CD4-positive, alpha-beta T cell (primary cell): ENCODE measurements at regions not wholly inside any gene's neighbourhood (a gene's known extent, or its start where the extent isn't known, plus 50 kb on each side); places are given as distances from the start of the nearest gene placed in this dataset.

Experiments used
- ATAC-seq: fragments of 200-7000 bp; cut with Tn5 transposase; one replicate; pipeline ENCODE4 v1.10.0; 2022; ENCODE audit warnings: mild to moderate bottlenecking; ENCODE audit not compliant: poor library complexity
- CTCF ChIA-PET: fragments of 350-600 bp; sonication (Branson Sonifier 250); formaldehyde crosslinking; loops from one replicate; lab custom pipeline; 2021; ENCODE audit warnings: antibody characterized with exemption, inconsistent platforms; lab: Charles Lee
- POLR2A ChIA-PET: fragments of 350-600 bp; sonication (Branson Sonifier 250); formaldehyde crosslinking; loops from one replicate; lab custom pipeline; 2021; ENCODE audit warnings: antibody characterized with exemption, inconsistent platforms; lab: Charles Lee
- DNase-seq, 14 experiments: peaks; one replicate each; pipeline ENCODE4 v3.0.0-alpha.2; 2013 to 2020; ENCODE audit warnings: mixed read lengths in 2 of 14
- H3K27ac ChIP-seq, 2 donors: one replicate each; pipeline versions ENCODE4 v1.5.1 to v1.7.0; 2013; ENCODE audit warnings: low read length in 2 of 2, low read depth in 1 of 2, mild to moderate bottlenecking in 1 of 2
- H3K27me3 ChIP-seq, 2 experiments: 1 replicate in 1 of 2; 2 replicates in 1 of 2; pipeline versions ENCODE4 v1.6.1 to v1.7.0; 2013; ENCODE audit warnings: low read length in 2 of 2, control low read depth in 1 of 2, mild to moderate bottlenecking in 1 of 2, moderate library complexity in 1 of 2; ENCODE audit not compliant: insufficient read depth in 2 of 2, control insufficient read depth in 1 of 2
- H3K36me3 ChIP-seq: one replicate; pipeline ENCODE4 v1.6.1; 2013; ENCODE audit warnings: low read length, control low read depth; ENCODE audit not compliant: insufficient read depth
- H3K4me1 ChIP-seq: one replicate; pipeline ENCODE4 v1.6.1; 2013; ENCODE audit warnings: low read length, control low read depth; ENCODE audit not compliant: insufficient read depth
- H3K4me3 ChIP-seq: one replicate; pipeline ENCODE4 v1.5.1; 2013; ENCODE audit warnings: mild to moderate bottlenecking, low read length, moderate library complexity
- H3K9me3 ChIP-seq, 2 experiments: 1 replicate in 1 of 2; 2 replicates in 1 of 2; pipeline versions ENCODE4 v1.6.1 to v1.7.0; 2013; ENCODE audit warnings: low read length in 2 of 2, mild to moderate bottlenecking in 2 of 2, control low read depth in 1 of 2, moderate library complexity in 1 of 2; ENCODE audit not compliant: control insufficient read depth in 1 of 2, insufficient read depth in 1 of 2
- H3K27ac Mint-ChIP-seq: one replicate; pipeline ENCODE4 v1.8.0; 2020; ENCODE audit warnings: mixed read lengths
- H3K27me3 Mint-ChIP-seq: one replicate; pipeline ENCODE4 v1.8.0; 2021; ENCODE audit warnings: mixed read lengths
- H3K36me3 Mint-ChIP-seq: one replicate; pipeline ENCODE4 v1.8.0; 2021; ENCODE audit warnings: low read depth, mixed read lengths
- H3K4me1 Mint-ChIP-seq: one replicate; pipeline ENCODE4 v1.8.0; 2021; ENCODE audit warnings: low read depth, mixed read lengths
- H3K4me3 Mint-ChIP-seq: one replicate; pipeline ENCODE4 v1.8.0; 2020; ENCODE audit warnings: mild to moderate bottlenecking, mixed read lengths
- H3K9me3 Mint-ChIP-seq: one replicate; pipeline ENCODE4 v1.8.0; 2020; ENCODE audit warnings: mixed read lengths
- intact Hi-C, 2 experiments: fragments of 100-400 bp; cut with DNase I in 1 of 2; cut with micrococcal nuclease in 1 of 2; formaldehyde crosslinking; loops; one replicate each; pipeline versions ENCODE4 v1.15.1 to v1.9.0; 2023 to 2025; cut with DNase I, micrococcal nuclease
- TF ChIP-seq, protein P1 (sequence below): fragments of 200-600 bp; IDR thresholded peaks from one replicate; pipeline ENCODE4 v1.8.0; 2022; ENCODE audit warnings: antibody characterized with exemption, mild to moderate bottlenecking

DNA sequence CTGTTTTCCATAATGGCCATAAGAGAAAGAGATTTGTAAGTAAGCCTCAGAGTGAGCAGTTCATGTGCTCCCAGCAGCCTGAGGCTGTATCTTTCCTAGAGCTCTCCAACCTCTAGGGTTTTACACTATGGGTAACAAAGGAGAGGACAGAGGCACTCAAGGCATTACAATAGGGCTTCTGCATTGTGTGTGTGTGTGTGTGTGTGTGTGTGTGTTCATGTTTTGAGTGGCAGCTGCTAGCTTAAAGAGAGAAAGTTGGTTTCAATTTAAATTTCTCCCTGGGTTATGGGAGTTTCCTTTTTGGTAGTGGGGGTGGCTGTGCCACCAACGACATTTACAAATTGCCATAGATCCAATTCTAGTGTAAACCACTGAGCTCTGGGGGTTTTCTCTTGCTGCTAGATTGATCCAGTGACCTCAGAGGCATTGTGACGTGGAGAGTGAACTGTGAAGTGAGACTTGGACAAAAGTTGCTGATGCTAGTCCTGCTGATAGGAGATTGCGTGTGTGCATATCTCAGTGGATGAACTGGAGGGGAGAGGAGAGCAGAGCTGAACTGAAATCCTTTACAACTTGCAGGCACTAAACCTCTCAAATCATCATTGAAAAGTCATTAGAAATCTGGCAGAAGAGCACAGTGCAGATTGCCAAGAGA lies 67.2 kb upstream of the OLFM4 start:
- H3K36me3 Mint-ChIP-seq: no peaks in the 10 kb centered on the region
- H3K4me3 ChIP-seq: no peak overlapping the region
- no peaks in the 10 kb centered on the region for H3K36me3 ChIP-seq
- TF ChIP-seq, protein P1, sequence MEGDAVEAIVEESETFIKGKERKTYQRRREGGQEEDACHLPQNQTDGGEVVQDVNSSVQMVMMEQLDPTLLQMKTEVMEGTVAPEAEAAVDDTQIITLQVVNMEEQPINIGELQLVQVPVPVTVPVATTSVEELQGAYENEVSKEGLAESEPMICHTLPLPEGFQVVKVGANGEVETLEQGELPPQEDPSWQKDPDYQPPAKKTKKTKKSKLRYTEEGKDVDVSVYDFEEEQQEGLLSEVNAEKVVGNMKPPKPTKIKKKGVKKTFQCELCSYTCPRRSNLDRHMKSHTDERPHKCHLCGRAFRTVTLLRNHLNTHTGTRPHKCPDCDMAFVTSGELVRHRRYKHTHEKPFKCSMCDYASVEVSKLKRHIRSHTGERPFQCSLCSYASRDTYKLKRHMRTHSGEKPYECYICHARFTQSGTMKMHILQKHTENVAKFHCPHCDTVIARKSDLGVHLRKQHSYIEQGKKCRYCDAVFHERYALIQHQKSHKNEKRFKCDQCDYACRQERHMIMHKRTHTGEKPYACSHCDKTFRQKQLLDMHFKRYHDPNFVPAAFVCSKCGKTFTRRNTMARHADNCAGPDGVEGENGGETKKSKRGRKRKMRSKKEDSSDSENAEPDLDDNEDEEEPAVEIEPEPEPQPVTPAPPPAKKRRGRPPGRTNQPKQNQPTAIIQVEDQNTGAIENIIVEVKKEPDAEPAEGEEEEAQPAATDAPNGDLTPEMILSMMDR: no peak
- H3K27me3 Mint-ChIP-seq: no peaks in the 10 kb centered on the region
- H3K4me3 Mint-ChIP-seq: no peak overlapping the region
- no peaks in the 10 kb centered on the region for H3K27me3 ChIP-seq
- ChIA-PET CTCF (no interaction called here), POLR2A (no interaction called here)
- DNase-seq (no peak), ATAC-seq (no peak)
- no peak overlapping the region for H3K27ac Mint-ChIP-seq
- H3K27ac ChIP-seq: no peak overlapping the region
- H3K9me3 ChIP-seq: no peaks in the 10 kb centered on the region
- no peaks in the 10 kb centered on the region for H3K4me1 ChIP-seq
- H3K9me3 Mint-ChIP-seq: no peaks in the 10 kb centered on the region
- H3K4me1 Mint-ChIP-seq: no peaks in the 10 kb centered on the region
- intact Hi-C loops: loop anchor here in 1 of 2 experiments (10.0 kb wide), 1 partner anchor 357 kb away; no protein-coding TSS in a partner anchor

DNA sequence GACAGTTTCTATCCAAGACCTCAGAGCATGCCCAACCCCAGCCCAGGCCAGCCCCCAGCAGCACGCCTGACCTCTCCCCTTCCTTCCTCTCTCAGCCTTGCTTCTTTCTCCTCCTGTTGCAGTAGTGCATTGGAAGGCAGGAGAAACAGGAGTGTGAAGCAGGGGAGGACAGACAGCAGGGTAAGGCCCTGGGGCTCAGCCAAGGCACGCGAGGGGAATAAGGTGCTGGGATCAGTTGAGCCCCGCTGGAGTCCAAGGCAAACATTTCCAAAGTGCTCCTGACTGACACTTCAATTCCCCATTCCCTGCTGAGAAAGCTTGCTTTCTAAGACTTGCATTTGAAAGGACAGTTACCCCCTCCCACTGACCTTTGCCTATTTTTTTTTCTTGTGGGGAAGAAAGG lies 73.1 kb upstream of the OLFM4 start:
- H3K4me3 Mint-ChIP-seq: no peak overlapping the region
- H3K36me3 ChIP-seq: no peaks in the 10 kb centered on the region
- H3K27me3 ChIP-seq: no peaks in the 10 kb centered on the region
- no peaks in the 10 kb centered on the region for H3K36me3 Mint-ChIP-seq
- no peak for ATAC-seq
- H3K4me1 ChIP-seq: no peaks in the 10 kb centered on the region
- ChIA-PET POLR2A (no interaction called here), CTCF (no interaction called here)
- DNase-seq: no peak
- no peak overlapping the region for H3K27ac ChIP-seq
- TF ChIP-seq, protein P1: no peak
- H3K9me3 ChIP-seq: peaks cover 0 to 4% of the 10 kb centered on the region in 2 experiments
- H3K27me3 Mint-ChIP-seq: peaks cover 11% of the 10 kb centered on the region
- no peaks in the 10 kb centered on the region for H3K4me1 Mint-ChIP-seq
- no peak overlapping the region for H3K4me3 ChIP-seq
- H3K9me3 Mint-ChIP-seq: no peaks in the 10 kb centered on the region
- H3K27ac Mint-ChIP-seq: no peak overlapping the region
- intact Hi-C loops: no loop called here

GRCh38 chr13:52954838-52955237 lies 73.8 kb upstream of the OLFM4 start:
- no peak overlapping the region for H3K27ac Mint-ChIP-seq
- Histone ChIP-seq H3K4me1 (no peaks in the 10 kb centered on the region), H3K9me3 (peaks cover 0 to 4% of the 10 kb centered on the region in 2 experiments), H3K27me3 (no peaks in the 10 kb centered on the region), H3K4me3 (no peak overlapping the region), H3K36me3 (no peaks in the 10 kb centered on the region), H3K27ac (no peak overlapping the region)
- no peaks in the 10 kb centered on the region for H3K4me1 Mint-ChIP-seq
- no peaks in the 10 kb centered on the region for H3K9me3 Mint-ChIP-seq
- ChIA-PET CTCF (no interaction called here), POLR2A (interaction anchor here (0.5 kb wide), 1 partner anchor 1152 kb away, joined by 3 read pairs; no protein-coding TSS in a partner anchor)
- H3K27me3 Mint-ChIP-seq: peaks cover 16% of the 10 kb centered on the region
- intact Hi-C loops: no loop called here
- H3K4me3 Mint-ChIP-seq: no peak overlapping the region
- no peak for ATAC-seq
- no peak for DNase-seq
- TF ChIP-seq, protein P1: no peak
- H3K36me3 Mint-ChIP-seq: no peaks in the 10 kb centered on the region
